HCT116 (cell line): ENCODE measurements at regions not wholly inside any gene's neighbourhood (a gene's known extent, or its start where the extent isn't known, plus 50 kb on each side); places are given as distances from the start of the nearest gene placed in this dataset.

Source experiments
- CEBPB ChIP-seq: IDR thresholded peaks from 2 replicates; pipeline ENCODE4 v1.6.1; 2012; ENCODE audit warnings: low read depth
- CTCF ChIP-seq, 3 experiments: fragments of 200-600 bp in 1 of 3; sonication (generic) in 1 of 3; IDR thresholded peaks in 2 of 3; conservative IDR thresholded peaks in 1 of 3; 2 replicates each; pipeline ENCODE4 v1.5.1; 2012 to 2017; ENCODE audit warnings: low read depth in 2 of 3, low read length in 2 of 3, antibody characterized with exemption in 1 of 3, borderline replicate concordance in 1 of 3, control low read depth in 1 of 3, mild to moderate bottlenecking in 1 of 3, mixed read lengths in 1 of 3, mixed run types in 1 of 3, moderate library complexity in 1 of 3; ENCODE audit not compliant: insufficient read depth in 1 of 3
- EZH2 ChIP-seq: fragments of 200-600 bp; sonication (generic); IDR thresholded peaks from 2 replicates; pipeline ENCODE4 v1.6.1; 2017; ENCODE audit warnings: antibody characterized with exemption, mixed run types
- POLR2A ChIP-seq: IDR thresholded peaks from 2 replicates; pipeline ENCODE4 v1.7.0; 2011; ENCODE audit warnings: borderline replicate concordance; ENCODE audit not compliant: insufficient read depth, insufficient read length; ENCODE audit errors: extremely low read depth
- POLR2AphosphoS5 ChIP-seq: IDR thresholded peaks from 2 replicates; pipeline ENCODE4 v1.6.1; 2011; ENCODE audit warnings: mild to moderate bottlenecking, low read depth, low read length, moderate library complexity
- SRF ChIP-seq: IDR thresholded peaks from 2 replicates; pipeline ENCODE4 v1.6.1; 2012; ENCODE audit warnings: low read depth
- ZNF274 ChIP-seq: fragments of 200-500 bp; sonication (Bioruptor generic); IDR thresholded peaks from 2 replicates; pipeline ENCODE4 v1.6.1; 2014; ENCODE audit warnings: mild to moderate bottlenecking, low read depth, low read length, inconsistent platforms
- TF ChIP-seq, protein P1 (sequence below): IDR thresholded peaks from 2 replicates; pipeline ENCODE4 v1.6.1; 2012; ENCODE audit warnings: low read depth
- TF ChIP-seq, protein P2 (sequence below): IDR thresholded peaks from 2 replicates; pipeline ENCODE4 v1.6.1; 2012

DNA sequence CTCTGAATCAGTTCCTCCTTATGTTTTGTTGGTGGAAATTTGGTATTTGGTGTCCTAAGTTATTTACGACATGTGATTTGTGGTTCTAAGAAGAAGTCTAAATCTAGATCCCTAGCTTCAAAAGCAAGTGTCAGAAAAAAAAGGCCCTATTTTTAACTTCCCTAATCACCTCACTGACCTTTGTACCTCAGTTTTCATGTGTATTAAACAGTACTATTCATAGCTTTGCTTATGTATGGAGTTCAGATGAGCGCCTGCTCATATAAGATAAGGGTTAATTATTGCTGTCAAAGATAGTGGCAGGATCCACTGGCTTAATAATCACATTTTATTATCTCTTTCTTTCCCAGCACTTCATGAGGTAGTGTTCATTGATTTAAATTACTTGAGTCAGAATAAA lies 318.2 kb downstream of the PARP8 start:
- TF ChIP-seq SRF (no peak), POLR2A (no peak), EZH2 (no peak), CTCF (IDR thresholded peaks at IDR 0.05 in 2 of 3, conservative IDR thresholded peaks at IDR 0.05 in 1 of 3; ENCODE audit: borderline replicate concordance in 1 of 3, insufficient read depth in 1 of 3, low read depth in 2 of 3, low read length in 2 of 3) (no peak), POLR2AphosphoS5 (no peak), CEBPB (no peak), ZNF274 (no peak)
- TF ChIP-seq, protein P1, sequence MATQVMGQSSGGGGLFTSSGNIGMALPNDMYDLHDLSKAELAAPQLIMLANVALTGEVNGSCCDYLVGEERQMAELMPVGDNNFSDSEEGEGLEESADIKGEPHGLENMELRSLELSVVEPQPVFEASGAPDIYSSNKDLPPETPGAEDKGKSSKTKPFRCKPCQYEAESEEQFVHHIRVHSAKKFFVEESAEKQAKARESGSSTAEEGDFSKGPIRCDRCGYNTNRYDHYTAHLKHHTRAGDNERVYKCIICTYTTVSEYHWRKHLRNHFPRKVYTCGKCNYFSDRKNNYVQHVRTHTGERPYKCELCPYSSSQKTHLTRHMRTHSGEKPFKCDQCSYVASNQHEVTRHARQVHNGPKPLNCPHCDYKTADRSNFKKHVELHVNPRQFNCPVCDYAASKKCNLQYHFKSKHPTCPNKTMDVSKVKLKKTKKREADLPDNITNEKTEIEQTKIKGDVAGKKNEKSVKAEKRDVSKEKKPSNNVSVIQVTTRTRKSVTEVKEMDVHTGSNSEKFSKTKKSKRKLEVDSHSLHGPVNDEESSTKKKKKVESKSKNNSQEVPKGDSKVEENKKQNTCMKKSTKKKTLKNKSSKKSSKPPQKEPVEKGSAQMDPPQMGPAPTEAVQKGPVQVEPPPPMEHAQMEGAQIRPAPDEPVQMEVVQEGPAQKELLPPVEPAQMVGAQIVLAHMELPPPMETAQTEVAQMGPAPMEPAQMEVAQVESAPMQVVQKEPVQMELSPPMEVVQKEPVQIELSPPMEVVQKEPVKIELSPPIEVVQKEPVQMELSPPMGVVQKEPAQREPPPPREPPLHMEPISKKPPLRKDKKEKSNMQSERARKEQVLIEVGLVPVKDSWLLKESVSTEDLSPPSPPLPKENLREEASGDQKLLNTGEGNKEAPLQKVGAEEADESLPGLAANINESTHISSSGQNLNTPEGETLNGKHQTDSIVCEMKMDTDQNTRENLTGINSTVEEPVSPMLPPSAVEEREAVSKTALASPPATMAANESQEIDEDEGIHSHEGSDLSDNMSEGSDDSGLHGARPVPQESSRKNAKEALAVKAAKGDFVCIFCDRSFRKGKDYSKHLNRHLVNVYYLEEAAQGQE = no peak
- TF ChIP-seq, protein P2, sequence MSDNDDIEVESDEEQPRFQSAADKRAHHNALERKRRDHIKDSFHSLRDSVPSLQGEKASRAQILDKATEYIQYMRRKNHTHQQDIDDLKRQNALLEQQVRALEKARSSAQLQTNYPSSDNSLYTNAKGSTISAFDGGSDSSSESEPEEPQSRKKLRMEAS = no peak
